Activated CD8-positive, alpha-beta T cell treated with anti-CD3 and anti-CD28 coated beads for 36 hours (primary cell): ENCODE measurements at regions not wholly inside any gene's neighbourhood (a gene's known extent, or its start where the extent isn't known, plus 50 kb on each side); places are given as distances from the start of the nearest gene placed in this dataset.

Experiments used
- ATAC-seq: fragments of 200-7000 bp; cut with Tn5 transposase; one replicate; pipeline ENCODE4 v1.10.0; 2021; ENCODE audit warnings: mild to moderate bottlenecking, moderate library complexity
- CTCF ChIA-PET: fragments of 350-600 bp; sonication (Branson Sonifier 250); formaldehyde crosslinking; loops from one replicate; lab custom pipeline; 2021; ENCODE audit warnings: antibody characterized with exemption; lab: Charles Lee
- POLR2A ChIA-PET: fragments of 350-600 bp; sonication (Branson Sonifier 250); formaldehyde crosslinking; loops from one replicate; lab custom pipeline; 2021; ENCODE audit warnings: antibody characterized with exemption; lab: Charles Lee
- DNase-seq: peaks from one replicate; pipeline ENCODE4 v3.0.0-alpha.2; 2020
- H3K27ac Mint-ChIP-seq: one replicate; pipeline ENCODE4 v1.8.0; 2021; ENCODE audit warnings: mild to moderate bottlenecking, mixed read lengths
- H3K27me3 Mint-ChIP-seq: one replicate; pipeline ENCODE4 v1.8.0; 2021; ENCODE audit warnings: mixed read lengths
- H3K36me3 Mint-ChIP-seq: one replicate; pipeline ENCODE4 v1.8.0; 2021; ENCODE audit warnings: low read depth, mixed read lengths
- H3K4me1 Mint-ChIP-seq: one replicate; pipeline ENCODE4 v1.8.0; 2021; ENCODE audit warnings: low read depth, mixed read lengths
- H3K4me3 Mint-ChIP-seq: one replicate; pipeline ENCODE4 v1.8.0; 2021; ENCODE audit warnings: mild to moderate bottlenecking, moderate library complexity, mixed read lengths
- H3K9me3 Mint-ChIP-seq: one replicate; pipeline ENCODE4 v1.8.0; 2021; ENCODE audit warnings: mixed read lengths
- intact Hi-C: fragments of 100-400 bp; cut with micrococcal nuclease; formaldehyde crosslinking; loops from one replicate; pipeline ENCODE4 v1.10.0; 2022
- TF ChIP-seq, protein P1 (sequence below): fragments of 200-600 bp; IDR thresholded peaks from one replicate; pipeline ENCODE4 v1.8.0; 2022; ENCODE audit warnings: antibody characterized with exemption, mild to moderate bottlenecking

DNA sequence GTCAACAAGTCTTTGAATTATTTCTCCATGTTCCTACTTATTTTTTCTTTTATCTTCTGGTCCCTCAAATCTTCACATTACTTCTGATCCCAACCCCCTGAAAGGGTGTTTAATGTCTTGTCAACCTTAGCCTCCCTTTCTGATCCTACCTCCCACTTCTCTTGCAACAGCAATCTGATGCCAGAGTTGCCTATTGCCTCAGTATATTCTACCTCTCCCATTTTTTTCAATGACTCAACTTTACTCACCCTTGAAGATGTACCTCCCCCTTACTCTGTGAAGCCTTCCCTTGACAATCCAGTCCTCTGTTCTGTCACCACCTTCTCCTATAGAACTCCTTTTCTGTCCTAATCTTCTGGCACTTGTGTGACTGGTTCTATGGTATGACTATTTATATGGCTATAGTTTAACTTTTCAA is 99.5 kb upstream of the CD55 start:
- peaks cover 2% of the 10 kb centered on the region for H3K9me3 Mint-ChIP-seq
- POLR2A ChIA-PET = no interaction called here
- no peak for ATAC-seq
- no peaks in the 10 kb centered on the region for H3K27me3 Mint-ChIP-seq
- intact Hi-C loops = no loop called here
- no peaks in the 10 kb centered on the region for H3K36me3 Mint-ChIP-seq
- peaks cover 8% of the 10 kb centered on the region for H3K4me1 Mint-ChIP-seq
- TF ChIP-seq, protein P1, sequence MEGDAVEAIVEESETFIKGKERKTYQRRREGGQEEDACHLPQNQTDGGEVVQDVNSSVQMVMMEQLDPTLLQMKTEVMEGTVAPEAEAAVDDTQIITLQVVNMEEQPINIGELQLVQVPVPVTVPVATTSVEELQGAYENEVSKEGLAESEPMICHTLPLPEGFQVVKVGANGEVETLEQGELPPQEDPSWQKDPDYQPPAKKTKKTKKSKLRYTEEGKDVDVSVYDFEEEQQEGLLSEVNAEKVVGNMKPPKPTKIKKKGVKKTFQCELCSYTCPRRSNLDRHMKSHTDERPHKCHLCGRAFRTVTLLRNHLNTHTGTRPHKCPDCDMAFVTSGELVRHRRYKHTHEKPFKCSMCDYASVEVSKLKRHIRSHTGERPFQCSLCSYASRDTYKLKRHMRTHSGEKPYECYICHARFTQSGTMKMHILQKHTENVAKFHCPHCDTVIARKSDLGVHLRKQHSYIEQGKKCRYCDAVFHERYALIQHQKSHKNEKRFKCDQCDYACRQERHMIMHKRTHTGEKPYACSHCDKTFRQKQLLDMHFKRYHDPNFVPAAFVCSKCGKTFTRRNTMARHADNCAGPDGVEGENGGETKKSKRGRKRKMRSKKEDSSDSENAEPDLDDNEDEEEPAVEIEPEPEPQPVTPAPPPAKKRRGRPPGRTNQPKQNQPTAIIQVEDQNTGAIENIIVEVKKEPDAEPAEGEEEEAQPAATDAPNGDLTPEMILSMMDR = no peak
- CTCF ChIA-PET = interaction anchor here (1.4 kb wide), 1 partner anchor 138 kb away, joined by 3 read pairs; no protein-coding TSS in a partner anchor
- no peak overlapping the region for H3K4me3 Mint-ChIP-seq
- no peak overlapping the region for H3K27ac Mint-ChIP-seq
- DNase-seq = no peak

DNA sequence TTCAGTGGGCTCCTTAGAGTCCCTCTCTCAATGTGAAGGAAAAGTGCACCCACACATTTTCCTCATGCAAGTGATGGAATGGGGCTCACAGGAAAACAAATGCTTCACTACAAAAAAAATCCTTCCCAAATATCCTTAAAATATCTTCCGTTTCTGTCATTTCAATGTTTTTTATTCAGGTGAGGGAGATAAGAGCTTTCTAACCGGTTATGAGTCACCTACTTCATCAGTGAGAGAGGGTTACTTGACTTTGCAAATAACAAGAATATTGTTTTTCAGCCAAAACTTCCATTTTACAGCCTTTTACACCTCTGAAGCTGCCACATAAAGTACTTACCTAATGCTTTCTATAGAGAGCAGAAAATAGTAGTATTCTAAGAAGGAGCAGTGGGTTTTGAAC is 98.3 kb upstream of the CD55 start:
- no peak for ATAC-seq

DNA sequence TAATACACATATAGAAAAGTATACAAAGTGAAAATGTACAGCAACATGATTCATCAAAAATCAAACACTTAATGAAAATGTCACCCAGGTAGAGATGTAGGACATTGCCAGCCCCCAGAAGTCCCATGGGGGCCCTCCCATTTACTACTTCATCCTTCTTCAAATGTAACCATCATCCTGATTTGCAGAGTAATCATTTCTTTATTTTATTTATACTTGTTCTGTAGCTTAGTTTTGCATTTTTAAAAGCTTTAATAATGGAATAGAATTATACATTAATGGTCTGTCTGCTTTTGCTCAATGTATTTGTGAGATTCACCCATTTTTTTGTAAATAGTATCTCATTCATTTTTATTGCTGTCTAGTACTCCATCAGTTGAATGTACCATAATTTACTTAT is 96.8 kb upstream of the CD55 start:
- TF ChIP-seq, protein P1 = no peak
- Mint-ChIP-seq H3K27me3 (no peaks in the 10 kb centered on the region), H3K4me3 (no peak overlapping the region), H3K9me3 (peaks cover 2% of the 10 kb centered on the region), H3K27ac (no peak overlapping the region), H3K36me3 (no peaks in the 10 kb centered on the region), H3K4me1 (no peaks in the 10 kb centered on the region)
- DNase-seq (no peak), ATAC-seq (no peak)
- POLR2A ChIA-PET = no interaction called here
- CTCF ChIA-PET = interaction anchor here (0.7 to 1.2 kb wide), 2 partner anchors 14 to 180 kb away, joined by 3 read pairs; no protein-coding TSS in a partner anchor
- intact Hi-C loops = no loop called here

More for the DNA sequence above, 98.3 kb upstream of the CD55 start:
- intact Hi-C loops = no loop called here
- Mint-ChIP-seq H3K27ac (no peak overlapping the region), H3K27me3 (no peaks in the 10 kb centered on the region), H3K36me3 (no peaks in the 10 kb centered on the region), H3K4me3 (no peak overlapping the region), H3K9me3 (peaks cover 2% of the 10 kb centered on the region), H3K4me1 (peaks cover 6% of the 10 kb centered on the region)
- TF ChIP-seq, protein P1 = no peak
- ChIA-PET POLR2A (no interaction called here), CTCF (no interaction called here)
- DNase-seq = no peak

DNA sequence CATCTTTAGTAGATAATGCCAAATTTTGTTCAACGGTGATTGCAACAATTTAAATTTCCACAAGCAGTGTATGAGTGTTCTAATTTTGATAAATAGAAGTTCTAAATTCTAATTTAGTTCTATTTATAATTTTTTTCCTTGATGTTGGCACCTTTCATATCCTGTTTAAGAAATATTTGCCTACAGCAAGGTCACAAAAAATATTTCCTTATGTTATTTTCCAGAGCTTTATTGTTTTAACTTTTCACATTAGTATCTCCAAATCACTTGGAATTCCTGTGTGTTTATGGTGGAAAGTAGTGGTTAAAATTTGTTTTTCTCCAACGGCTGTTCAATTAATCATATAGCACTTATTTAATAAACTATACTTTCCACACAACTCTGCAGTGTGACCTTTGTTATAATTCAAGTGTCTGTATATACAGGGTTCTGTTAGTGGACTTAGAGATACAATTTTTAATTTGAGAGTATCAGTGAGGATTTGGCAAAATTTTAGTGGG is 94.3 kb upstream of the CD55 start:
- no peaks in the 10 kb centered on the region for H3K9me3 Mint-ChIP-seq
- no peak for ATAC-seq
- ChIA-PET POLR2A (no interaction called here), CTCF (interaction anchor here (0.6 kb wide), 1 partner anchor 296 kb away, joined by 3 read pairs; no protein-coding TSS in a partner anchor)
- H3K4me1 Mint-ChIP-seq = no peaks in the 10 kb centered on the region
- no peaks in the 10 kb centered on the region for H3K27me3 Mint-ChIP-seq
- no peaks in the 10 kb centered on the region for H3K36me3 Mint-ChIP-seq
- no peak for DNase-seq
- no peak overlapping the region for H3K27ac Mint-ChIP-seq
- intact Hi-C loops = no loop called here
- no peak overlapping the region for H3K4me3 Mint-ChIP-seq
- TF ChIP-seq, protein P1 = no peak

DNA sequence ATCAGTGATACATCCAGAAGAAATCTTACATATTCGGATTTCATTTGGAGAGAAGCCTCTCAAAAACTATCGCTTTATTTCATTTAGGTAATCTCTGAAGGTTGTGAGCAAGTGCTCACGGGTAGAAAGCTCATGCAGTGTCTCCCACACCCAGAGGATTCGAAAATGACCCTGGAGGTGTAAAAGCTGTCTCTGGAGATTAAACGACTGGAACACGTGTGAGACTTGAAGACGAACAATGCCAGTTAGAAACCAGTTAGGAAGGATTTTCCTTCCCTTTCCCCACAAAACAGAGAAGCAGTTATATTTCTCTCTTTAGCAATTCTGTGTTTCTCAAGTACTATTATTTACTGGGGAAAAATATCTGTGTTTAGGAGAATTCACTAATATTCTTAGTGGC is 92.5 kb upstream of the CD55 start:
- CTCF ChIA-PET = interaction anchor here (1.1 kb wide), 1 partner anchor 10 kb away, joined by 3 read pairs; no protein-coding TSS in a partner anchor
- H3K9me3 Mint-ChIP-seq = no peaks in the 10 kb centered on the region

More for the DNA sequence above, 92.5 kb upstream of the CD55 start:
- Mint-ChIP-seq H3K27ac (no peak overlapping the region), H3K4me3 (no peak overlapping the region), H3K4me1 (no peaks in the 10 kb centered on the region), H3K27me3 (no peaks in the 10 kb centered on the region), H3K36me3 (no peaks in the 10 kb centered on the region)
- DNase-seq (no peak), ATAC-seq (no peak)
- intact Hi-C loops = no loop called here
- TF ChIP-seq, protein P1 = no peak
- POLR2A ChIA-PET = no interaction called here
